Breast epithelium (tissue), 3 donors: ENCODE measurements at regions not wholly inside any gene's neighbourhood (a gene's known extent, or its start where the extent isn't known, plus 50 kb on each side); places are given as distances from the start of the nearest gene placed in this dataset.

Experiments used
- CTCF ChIP-seq, 3 donors: fragments of 450-650 bp; IDR thresholded peaks; one replicate each; pipeline ENCODE4 v1.5.1; 2016 to 2017; ENCODE audit warnings: antibody characterized with exemption in 3 of 3, mild to moderate bottlenecking in 3 of 3, moderate library complexity in 3 of 3
- POLR2A ChIP-seq: fragments of 450-650 bp; IDR thresholded peaks from one replicate; pipeline ENCODE4 v1.6.1; 2016; ENCODE audit warnings: antibody characterized with exemption, mild to moderate bottlenecking, moderate library complexity

DNA sequence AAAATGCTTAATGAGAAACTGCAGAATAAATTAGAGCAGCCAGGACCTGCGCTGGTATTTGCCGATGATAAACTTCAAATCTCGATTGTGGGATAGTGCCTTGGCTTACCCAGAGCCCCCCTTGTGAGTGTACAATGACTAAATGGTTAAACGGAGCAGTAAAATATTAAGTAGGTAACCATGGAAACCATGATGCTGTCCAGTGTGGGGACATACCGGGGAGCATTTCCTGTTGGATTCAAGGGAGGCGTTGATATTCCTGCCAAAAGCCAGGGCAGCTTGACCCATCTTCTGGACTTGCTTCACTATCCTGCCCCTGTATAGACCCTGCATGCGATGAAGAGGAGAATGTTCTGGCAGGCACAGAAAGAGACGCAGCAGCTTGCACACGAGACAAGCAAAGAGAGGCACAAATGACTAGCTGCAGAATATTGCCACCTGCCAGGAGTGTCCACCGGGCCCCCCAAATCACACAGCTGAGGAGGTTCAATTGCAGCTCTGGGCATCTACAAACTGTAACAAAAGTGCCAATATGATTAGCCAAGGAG lies 255.3 kb upstream of the TSHZ3 start:
- TF ChIP-seq POLR2A (no peak), CTCF (IDR thresholded peaks at IDR 0.05) (no peak)
